ENCODE measurements at regions not wholly inside any gene's neighbourhood (a gene's known extent, or its start where the extent isn't known, plus 50 kb on each side); places are given as distances from the start of the nearest gene placed in this dataset.

GRCh38 chr16:20241321-20241720, 86.0 kb downstream of the GP2 start:
- TF ChIP-seq RARB (CRISPR knock-in tag; IDR thresholded peaks at IDR 0.05) = no peak
- no peak for TF ChIP-seq ZNF565 (CRISPR knock-in tag; conservative IDR thresholded peaks at IDR 0.05; ENCODE audit: low read depth)
- TF ChIP-seq TOX (CRISPR knock-in tag; IDR thresholded peaks at IDR 0.05; ENCODE audit: borderline replicate concordance) = no peak
- no peak for TF ChIP-seq PATZ1 (CRISPR knock-in tag; IDR thresholded peaks at IDR 0.05; ENCODE audit: borderline replicate concordance)
- no peak for TF ChIP-seq ZFP30 (CRISPR knock-in tag; IDR thresholded peaks at IDR 0.05)
- TF ChIP-seq, protein P1, sequence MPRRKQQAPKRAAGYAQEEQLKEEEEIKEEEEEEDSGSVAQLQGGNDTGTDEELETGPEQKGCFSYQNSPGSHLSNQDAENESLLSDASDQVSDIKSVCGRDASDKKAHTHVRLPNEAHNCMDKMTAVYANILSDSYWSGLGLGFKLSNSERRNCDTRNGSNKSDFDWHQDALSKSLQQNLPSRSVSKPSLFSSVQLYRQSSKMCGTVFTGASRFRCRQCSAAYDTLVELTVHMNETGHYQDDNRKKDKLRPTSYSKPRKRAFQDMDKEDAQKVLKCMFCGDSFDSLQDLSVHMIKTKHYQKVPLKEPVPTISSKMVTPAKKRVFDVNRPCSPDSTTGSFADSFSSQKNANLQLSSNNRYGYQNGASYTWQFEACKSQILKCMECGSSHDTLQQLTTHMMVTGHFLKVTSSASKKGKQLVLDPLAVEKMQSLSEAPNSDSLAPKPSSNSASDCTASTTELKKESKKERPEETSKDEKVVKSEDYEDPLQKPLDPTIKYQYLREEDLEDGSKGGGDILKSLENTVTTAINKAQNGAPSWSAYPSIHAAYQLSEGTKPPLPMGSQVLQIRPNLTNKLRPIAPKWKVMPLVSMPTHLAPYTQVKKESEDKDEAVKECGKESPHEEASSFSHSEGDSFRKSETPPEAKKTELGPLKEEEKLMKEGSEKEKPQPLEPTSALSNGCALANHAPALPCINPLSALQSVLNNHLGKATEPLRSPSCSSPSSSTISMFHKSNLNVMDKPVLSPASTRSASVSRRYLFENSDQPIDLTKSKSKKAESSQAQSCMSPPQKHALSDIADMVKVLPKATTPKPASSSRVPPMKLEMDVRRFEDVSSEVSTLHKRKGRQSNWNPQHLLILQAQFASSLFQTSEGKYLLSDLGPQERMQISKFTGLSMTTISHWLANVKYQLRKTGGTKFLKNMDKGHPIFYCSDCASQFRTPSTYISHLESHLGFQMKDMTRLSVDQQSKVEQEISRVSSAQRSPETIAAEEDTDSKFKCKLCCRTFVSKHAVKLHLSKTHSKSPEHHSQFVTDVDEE (CRISPR knock-in tag; IDR thresholded peaks at IDR 0.05) = no peak
- TF ChIP-seq, protein P2, sequence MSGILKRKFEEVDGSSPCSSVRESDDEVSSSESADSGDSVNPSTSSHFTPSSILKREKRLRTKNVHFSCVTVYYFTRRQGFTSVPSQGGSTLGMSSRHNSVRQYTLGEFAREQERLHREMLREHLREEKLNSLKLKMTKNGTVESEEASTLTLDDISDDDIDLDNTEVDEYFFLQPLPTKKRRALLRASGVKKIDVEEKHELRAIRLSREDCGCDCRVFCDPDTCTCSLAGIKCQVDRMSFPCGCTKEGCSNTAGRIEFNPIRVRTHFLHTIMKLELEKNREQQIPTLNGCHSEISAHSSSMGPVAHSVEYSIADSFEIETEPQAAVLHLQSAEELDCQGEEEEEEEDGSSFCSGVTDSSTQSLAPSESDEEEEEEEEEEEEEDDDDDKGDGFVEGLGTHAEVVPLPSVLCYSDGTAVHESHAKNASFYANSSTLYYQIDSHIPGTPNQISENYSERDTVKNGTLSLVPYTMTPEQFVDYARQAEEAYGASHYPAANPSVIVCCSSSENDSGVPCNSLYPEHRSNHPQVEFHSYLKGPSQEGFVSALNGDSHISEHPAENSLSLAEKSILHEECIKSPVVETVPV (CRISPR knock-in tag; IDR thresholded peaks at IDR 0.05) = no peak
- no peak for TF ChIP-seq ZFP3 (CRISPR knock-in tag; IDR thresholded peaks at IDR 0.05)
- TF ChIP-seq, protein P3, sequence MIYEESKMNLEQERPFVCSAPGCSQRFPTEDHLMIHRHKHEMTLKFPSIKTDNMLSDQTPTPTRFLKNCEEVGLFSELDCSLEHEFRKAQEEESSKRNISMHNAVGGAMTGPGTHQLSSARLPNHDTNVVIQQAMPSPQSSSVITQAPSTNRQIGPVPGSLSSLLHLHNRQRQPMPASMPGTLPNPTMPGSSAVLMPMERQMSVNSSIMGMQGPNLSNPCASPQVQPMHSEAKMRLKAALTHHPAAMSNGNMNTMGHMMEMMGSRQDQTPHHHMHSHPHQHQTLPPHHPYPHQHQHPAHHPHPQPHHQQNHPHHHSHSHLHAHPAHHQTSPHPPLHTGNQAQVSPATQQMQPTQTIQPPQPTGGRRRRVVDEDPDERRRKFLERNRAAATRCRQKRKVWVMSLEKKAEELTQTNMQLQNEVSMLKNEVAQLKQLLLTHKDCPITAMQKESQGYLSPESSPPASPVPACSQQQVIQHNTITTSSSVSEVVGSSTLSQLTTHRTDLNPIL (CRISPR knock-in tag; IDR thresholded peaks at IDR 0.05; ENCODE audit: low read depth) = no peak
- TF ChIP-seq OSR1 (CRISPR knock-in tag; IDR thresholded peaks at IDR 0.05) = no peak
